IMR-90 (cell line): ENCODE measurements at regions not wholly inside any gene's neighbourhood (a gene's known extent, or its start where the extent isn't known, plus 50 kb on each side); places are given as distances from the start of the nearest gene placed in this dataset.

ENCODE experiments used
- ATAC-seq: fragments of 200-7000 bp; cut with Tn5 transposase; 2 replicates; pipeline ENCODE4 v1.9.1; 2020; ENCODE audit warnings: low read depth, mild to moderate bottlenecking, moderate library complexity
- BruUV-seq: library from RNA; stranded (reverse); fragments of 400-500 nt; replicated peaks from 2 replicates; lab custom pipeline; 2021; lab: Mats Ljungman, UMichigan
- CTCF ChIA-PET: fragments of 300-600 bp; formaldehyde crosslinking; extraction: SDS; loops from one replicate; lab custom pipeline; 2021; ENCODE audit warnings: antibody characterized with exemption; lab: Yijun Ruan, JAX
- POLR2A ChIA-PET: fragments of 300-600 bp; sonication (Branson Sonifier 250); formaldehyde crosslinking; loops from one replicate; lab custom pipeline; 2022; ENCODE audit warnings: antibody characterized with exemption; ENCODE audit not compliant: unreplicated experiment; lab: Charles Lee
- DNase-seq: peaks from one replicate; pipeline ENCODE4 v3.0.0; 2013
- H2AFZ ChIP-seq: replicated peaks from 2 replicates; pipeline ENCODE3; 2013; ENCODE audit warnings: low read length, mild to moderate bottlenecking; ENCODE audit not compliant: poor library complexity
- H2AK5ac ChIP-seq: 2 replicates; pipeline ENCODE4 v1.6.1; 2013; ENCODE audit warnings: low read depth, low read length, inconsistent platforms
- H2AK9ac ChIP-seq: replicated peaks from 2 replicates; pipeline ENCODE3; 2013; ENCODE audit warnings: mild to moderate bottlenecking, low read depth, low read length, moderate library complexity; ENCODE audit not compliant: poor library complexity
- H2BK120ac ChIP-seq: 2 replicates; pipeline ENCODE4 v1.6.1; 2013; ENCODE audit warnings: low read depth, low read length, inconsistent platforms
- H2BK15ac ChIP-seq: 3 replicates; pipeline ENCODE4 v1.6.1; 2013; ENCODE audit warnings: low read depth, low read length, inconsistent platforms
- H2BK20ac ChIP-seq: 2 replicates; pipeline ENCODE4 v1.6.1; 2013; ENCODE audit warnings: low read depth, mild to moderate bottlenecking, inconsistent platforms, low read length, moderate library complexity
- H2BK5ac ChIP-seq: 2 replicates; pipeline ENCODE4 v1.6.1; 2013; ENCODE audit warnings: mild to moderate bottlenecking, low read depth, low read length, inconsistent platforms; ENCODE audit not compliant: poor library complexity, severe bottlenecking
- H3K14ac ChIP-seq: replicated peaks from 2 replicates; pipeline ENCODE4 v1.6.1; 2013; ENCODE audit warnings: low read depth, low read length, inconsistent platforms
- H3K18ac ChIP-seq: 2 replicates; pipeline ENCODE4 v1.6.1; 2013; ENCODE audit warnings: low read depth, low read length, control low read depth
- H3K23ac ChIP-seq: 2 replicates; pipeline ENCODE4 v1.6.1; 2013; ENCODE audit warnings: low read depth, low read length, inconsistent platforms
- H3K27ac ChIP-seq: 2 replicates; pipeline ENCODE4 v1.5.1; 2013; ENCODE audit warnings: mild to moderate bottlenecking, control low read depth, low read length; ENCODE audit not compliant: insufficient read depth
- H3K27me3 ChIP-seq: 2 replicates; pipeline ENCODE4 v1.6.1; 2013; ENCODE audit warnings: low read length; ENCODE audit not compliant: control insufficient read depth, insufficient read depth
- H3K36me3 ChIP-seq: 2 replicates; pipeline ENCODE4 v1.6.1; 2013; ENCODE audit warnings: low read length, mixed read lengths; ENCODE audit not compliant: control insufficient read depth, insufficient read depth
- H3K4ac ChIP-seq: 2 replicates; pipeline ENCODE4 v1.6.1; 2013; ENCODE audit warnings: low read depth, low read length, inconsistent platforms
- H3K4me1 ChIP-seq: 2 replicates; pipeline ENCODE4 v1.6.1; 2013; ENCODE audit warnings: low read length, mixed read lengths; ENCODE audit not compliant: control insufficient read depth, insufficient read depth
- H3K4me2 ChIP-seq: 2 replicates; pipeline ENCODE4 v1.6.1; 2013; ENCODE audit warnings: low read depth, mild to moderate bottlenecking, control low read depth, low read length, moderate library complexity
- H3K4me3 ChIP-seq: 2 replicates; pipeline ENCODE4 v1.5.1; 2013; ENCODE audit warnings: low read depth, mild to moderate bottlenecking, control low read depth, low read length, moderate library complexity; ENCODE audit not compliant: insufficient read depth
- H3K56ac ChIP-seq: 2 replicates; pipeline ENCODE4 v1.6.1; 2013; ENCODE audit warnings: low read length, inconsistent platforms; ENCODE audit not compliant: insufficient read depth; ENCODE audit errors: extremely low read depth
- H3K79me1 ChIP-seq, 2 experiments: 2 replicates each; pipeline ENCODE4 v1.6.1; 2013; ENCODE audit warnings: low read length in 2 of 2, inconsistent platforms in 1 of 2, low read depth in 1 of 2
- H3K9ac ChIP-seq: 2 replicates; pipeline ENCODE4 v1.6.1; 2013; ENCODE audit warnings: low read depth, low read length, control low read depth
- H3K9me1 ChIP-seq: 2 replicates; pipeline ENCODE4 v1.6.1; 2013; ENCODE audit warnings: low read length, inconsistent platforms; ENCODE audit not compliant: insufficient read depth
- H3K9me3 ChIP-seq: 2 replicates; pipeline ENCODE4 v1.6.1; 2013; ENCODE audit warnings: low read length; ENCODE audit not compliant: control insufficient read depth, insufficient read depth
- H4K20me1 ChIP-seq: 2 replicates; pipeline ENCODE4 v1.6.1; 2013; ENCODE audit warnings: low read length, inconsistent platforms; ENCODE audit not compliant: insufficient read depth
- H4K5ac ChIP-seq: 2 replicates; pipeline ENCODE4 v1.6.1; 2013; ENCODE audit warnings: mild to moderate bottlenecking, low read depth, low read length, control low read depth
- H4K8ac ChIP-seq, 2 experiments: 2 replicates each; pipeline ENCODE4 v1.6.1; 2013; ENCODE audit warnings: low read depth in 2 of 2, low read length in 2 of 2, control low read depth in 1 of 2, inconsistent platforms in 1 of 2
- H4K91ac ChIP-seq: 2 replicates; pipeline ENCODE4 v1.6.1; 2013; ENCODE audit warnings: low read depth, low read length, inconsistent platforms; ENCODE audit not compliant: insufficient read depth
- BHLHE40 ChIP-seq: fragments of 150-350 bp; IDR thresholded peaks from 2 replicates; pipeline ENCODE4 v1.6.1; 2016; ENCODE audit warnings: mild to moderate bottlenecking, low read depth, low read length
- CHD1 ChIP-seq: IDR thresholded peaks from 2 replicates; pipeline ENCODE4 v1.6.1; 2012; ENCODE audit warnings: low read depth, low read length, improper control_type of control experiment
- FOS ChIP-seq: fragments of 150-350 bp; IDR thresholded peaks from 2 replicates; pipeline ENCODE4 v1.6.1; 2016; ENCODE audit warnings: low read depth, low read length
- MAZ ChIP-seq: IDR thresholded peaks from 2 replicates; pipeline ENCODE4 v1.6.1; 2012; ENCODE audit warnings: low read depth, mild to moderate bottlenecking, low read length, improper control_type of control experiment, moderate library complexity, borderline replicate concordance
- RFX5 ChIP-seq: IDR thresholded peaks from 2 replicates; pipeline ENCODE4 v1.8.0; 2012; ENCODE audit warnings: low read depth, mild to moderate bottlenecking, low read length, moderate library complexity
- SMC3 ChIP-seq: fragments of 150-350 bp; IDR thresholded peaks from 2 replicates; pipeline ENCODE4 v1.6.1; 2016; ENCODE audit warnings: low read depth, mild to moderate bottlenecking, antibody characterized with exemption, low read length, moderate library complexity
- WGBS, 2 experiments: methylation state at CpG; one replicate each; pipeline versions ENCODE4 v1.1.5 to v1.1.7; 2013; ENCODE audit warnings: missing lambda C conversion rate in 2 of 2; ENCODE audit not compliant: insufficient read length in 1 of 2; ENCODE audit errors: extremely low coverage in 2 of 2; 5-methylcytosine and 5-hydroxymethylcytosine counted together
- dilution Hi-C: fragments of 300-500 bp; cut with HindIII; formaldehyde crosslinking; loops from one replicate; pipeline ENCODE4 v1.14.3; 2018; ENCODE audit warnings: low sequenced_read_pairs; ENCODE audit not compliant: unreplicated experiment
- in situ Hi-C: fragments of 300-500 bp; cut with MboI; formaldehyde crosslinking; loops from 3 replicates; pipeline ENCODE4 v1.14.3; 2019; ENCODE audit warnings: low sequenced_read_pairs, inconsistent platforms, mixed read lengths
- intact Hi-C: fragments of 100-400 bp; cut with micrococcal nuclease; formaldehyde crosslinking; loops from 2 replicates; pipeline ENCODE4 v1.10.0; 2022
- TF ChIP-seq, protein P1 (sequence below): fragments of 150-350 bp; IDR thresholded peaks from 2 replicates; pipeline ENCODE4 v1.6.1; 2017; ENCODE audit warnings: mild to moderate bottlenecking, antibody characterized with exemption, low read length, low read depth
- TF ChIP-seq, protein P2 (sequence below): conservative IDR thresholded peaks from 2 replicates; pipeline ENCODE4 v1.5.1; 2012; ENCODE audit warnings: mild to moderate bottlenecking, low read depth, low read length, improper control_type of control experiment
- TF ChIP-seq, protein P3 (sequence below): fragments of 150-350 bp; IDR thresholded peaks from 2 replicates; pipeline ENCODE4 v1.6.1; 2016; ENCODE audit warnings: low read depth, mild to moderate bottlenecking, low read length, moderate library complexity, borderline replicate concordance

DNA sequence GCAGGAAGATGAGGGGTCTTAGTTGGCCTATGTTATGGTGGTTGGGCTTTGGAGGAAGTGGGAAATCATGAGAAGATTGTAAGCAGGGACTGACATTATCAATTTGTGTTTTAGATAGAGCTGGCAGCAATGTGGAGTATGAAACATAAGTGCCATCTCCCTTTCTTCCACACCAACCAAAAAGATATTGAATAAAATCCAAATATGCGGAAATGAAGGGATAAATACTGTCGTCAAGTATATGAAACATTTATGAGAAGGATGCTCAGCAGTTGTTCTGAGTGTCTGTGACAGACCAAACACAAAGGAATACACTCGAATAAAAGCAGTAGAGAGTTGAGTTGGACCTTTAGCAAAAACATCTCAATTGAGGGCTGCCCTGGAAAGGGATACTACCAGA lies 1090.0 kb upstream of the ZEB2 start:
- Histone ChIP-seq H3K18ac (no peak overlapping the region), H3K27ac (no peak overlapping the region), H3K79me1 (no peaks in the 10 kb centered on the region), H4K8ac (no peak overlapping the region), H3K9ac (no peak overlapping the region), H2BK20ac (no peak overlapping the region), H3K4me1 (no peaks in the 10 kb centered on the region), H3K4me2 (no peak overlapping the region), H4K91ac (no peak overlapping the region), H3K4me3 (no peak overlapping the region), H2AK9ac (no peak overlapping the region), H3K56ac (no peak overlapping the region), H4K20me1 (no peaks in the 10 kb centered on the region), H2AFZ (no peak overlapping the region), H2BK15ac (no peak overlapping the region), H4K5ac (no peak overlapping the region), H2BK120ac (no peak overlapping the region), H3K9me3 (no peaks in the 10 kb centered on the region), H3K23ac (no peak overlapping the region), H3K9me1 (no peaks in the 10 kb centered on the region), H3K14ac (no peak overlapping the region), H2BK5ac (no peak overlapping the region), H3K4ac (no peak overlapping the region), H3K36me3 (no peaks in the 10 kb centered on the region), H3K27me3 (no peaks in the 10 kb centered on the region), H2AK5ac (no peak overlapping the region)
- POLR2A ChIA-PET: no interaction called here
- DNase-seq (no peak), ATAC-seq (no peak)
- CTCF ChIA-PET: no interaction called here
- BruUV-seq: no TSS peak
- intact Hi-C loops (no loop called here), dilution Hi-C loops (no loop called here), in situ Hi-C loops (no loop called here)
- no CpG with 5 or more reads among the region's 3 CpGs for WGBS, 2 experiments
- no peak for TF ChIP-seq FOS
- TF ChIP-seq SMC3: no peak
- no peak for TF ChIP-seq RFX5
- no peak for TF ChIP-seq MAZ
- TF ChIP-seq, protein P1, sequence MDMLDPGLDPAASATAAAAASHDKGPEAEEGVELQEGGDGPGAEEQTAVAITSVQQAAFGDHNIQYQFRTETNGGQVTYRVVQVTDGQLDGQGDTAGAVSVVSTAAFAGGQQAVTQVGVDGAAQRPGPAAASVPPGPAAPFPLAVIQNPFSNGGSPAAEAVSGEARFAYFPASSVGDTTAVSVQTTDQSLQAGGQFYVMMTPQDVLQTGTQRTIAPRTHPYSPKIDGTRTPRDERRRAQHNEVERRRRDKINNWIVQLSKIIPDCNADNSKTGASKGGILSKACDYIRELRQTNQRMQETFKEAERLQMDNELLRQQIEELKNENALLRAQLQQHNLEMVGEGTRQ: no peak
- TF ChIP-seq, protein P2, sequence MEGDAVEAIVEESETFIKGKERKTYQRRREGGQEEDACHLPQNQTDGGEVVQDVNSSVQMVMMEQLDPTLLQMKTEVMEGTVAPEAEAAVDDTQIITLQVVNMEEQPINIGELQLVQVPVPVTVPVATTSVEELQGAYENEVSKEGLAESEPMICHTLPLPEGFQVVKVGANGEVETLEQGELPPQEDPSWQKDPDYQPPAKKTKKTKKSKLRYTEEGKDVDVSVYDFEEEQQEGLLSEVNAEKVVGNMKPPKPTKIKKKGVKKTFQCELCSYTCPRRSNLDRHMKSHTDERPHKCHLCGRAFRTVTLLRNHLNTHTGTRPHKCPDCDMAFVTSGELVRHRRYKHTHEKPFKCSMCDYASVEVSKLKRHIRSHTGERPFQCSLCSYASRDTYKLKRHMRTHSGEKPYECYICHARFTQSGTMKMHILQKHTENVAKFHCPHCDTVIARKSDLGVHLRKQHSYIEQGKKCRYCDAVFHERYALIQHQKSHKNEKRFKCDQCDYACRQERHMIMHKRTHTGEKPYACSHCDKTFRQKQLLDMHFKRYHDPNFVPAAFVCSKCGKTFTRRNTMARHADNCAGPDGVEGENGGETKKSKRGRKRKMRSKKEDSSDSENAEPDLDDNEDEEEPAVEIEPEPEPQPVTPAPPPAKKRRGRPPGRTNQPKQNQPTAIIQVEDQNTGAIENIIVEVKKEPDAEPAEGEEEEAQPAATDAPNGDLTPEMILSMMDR: no peak
- TF ChIP-seq, protein P3, sequence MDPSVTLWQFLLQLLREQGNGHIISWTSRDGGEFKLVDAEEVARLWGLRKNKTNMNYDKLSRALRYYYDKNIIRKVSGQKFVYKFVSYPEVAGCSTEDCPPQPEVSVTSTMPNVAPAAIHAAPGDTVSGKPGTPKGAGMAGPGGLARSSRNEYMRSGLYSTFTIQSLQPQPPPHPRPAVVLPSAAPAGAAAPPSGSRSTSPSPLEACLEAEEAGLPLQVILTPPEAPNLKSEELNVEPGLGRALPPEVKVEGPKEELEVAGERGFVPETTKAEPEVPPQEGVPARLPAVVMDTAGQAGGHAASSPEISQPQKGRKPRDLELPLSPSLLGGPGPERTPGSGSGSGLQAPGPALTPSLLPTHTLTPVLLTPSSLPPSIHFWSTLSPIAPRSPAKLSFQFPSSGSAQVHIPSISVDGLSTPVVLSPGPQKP: no peak
- TF ChIP-seq BHLHE40: no peak
- no peak for TF ChIP-seq CHD1
